OCI-LY7 (cell line): ENCODE measurements at regions not wholly inside any gene's neighbourhood (a gene's known extent, or its start where the extent isn't known, plus 50 kb on each side); places are given as distances from the start of the nearest gene placed in this dataset.

Experiments used
- BruUV-seq: library from RNA; stranded (reverse); fragments of 400-500 nt; replicated peaks from 2 replicates; lab custom pipeline; 2021; lab: Mats Ljungman, UMichigan
- CTCF ChIA-PET: fragments of 300-600 bp; sonication (Branson Sonifier 250); formaldehyde crosslinking; loops from one replicate; lab custom pipeline; 2022; ENCODE audit warnings: antibody characterized with exemption; ENCODE audit not compliant: unreplicated experiment; lab: Charles Lee
- POLR2A ChIA-PET: fragments of 300-600 bp; sonication (Branson Sonifier 250); formaldehyde crosslinking; loops from one replicate; lab custom pipeline; 2022; ENCODE audit warnings: antibody characterized with exemption; lab: Charles Lee
- DNase-seq: peaks from one replicate; pipeline ENCODE4 v3.0.0-alpha.2; 2015; ENCODE audit warnings: low spot score
- H2AFZ ChIP-seq: fragments of 200-600 bp; sonication (generic), shearing (Covaris generic); 2 replicates; pipeline ENCODE4 v1.6.1; 2014; ENCODE audit warnings: mild to moderate bottlenecking, antibody characterized with exemption, low read length, moderate library complexity
- H3K27ac ChIP-seq: fragments of 200-600 bp; sonication (generic); 2 replicates; pipeline ENCODE4 v1.5.1; 2014; ENCODE audit warnings: mixed run types, low read depth, mild to moderate bottlenecking, moderate library complexity, low read length, inconsistent platforms; ENCODE audit not compliant: poor library complexity, severe bottlenecking
- H3K36me3 ChIP-seq: fragments of 200-600 bp; sonication (generic); 2 replicates; pipeline ENCODE4 v1.6.1; 2014; ENCODE audit warnings: mild to moderate bottlenecking, antibody characterized with exemption, low read length, moderate library complexity, mixed read lengths; ENCODE audit not compliant: insufficient read depth
- H3K4me1 ChIP-seq: fragments of 200-600 bp; sonication (generic); 2 replicates; pipeline ENCODE4 v1.5.1; 2014; ENCODE audit warnings: mild to moderate bottlenecking, low read length; ENCODE audit not compliant: insufficient read depth, poor library complexity, severe bottlenecking
- H3K4me2 ChIP-seq: fragments of 200-600 bp; sonication (generic); 2 replicates; pipeline ENCODE4 v1.6.1; 2014; ENCODE audit warnings: mild to moderate bottlenecking, low read length
- H3K4me3 ChIP-seq: fragments of 200-600 bp; sonication (generic); 2 replicates; pipeline ENCODE4 v1.5.1; 2014; ENCODE audit warnings: mild to moderate bottlenecking, low read depth, low read length; ENCODE audit not compliant: poor library complexity, severe bottlenecking
- H3K79me2 ChIP-seq: fragments of 200-600 bp; sonication (generic); 2 replicates; pipeline ENCODE4 v1.6.1; 2016; ENCODE audit warnings: low read depth, mild to moderate bottlenecking, low read length, moderate library complexity, mixed read lengths; ENCODE audit not compliant: insufficient read depth
- H3K9me2 ChIP-seq: fragments of 200-600 bp; sonication (generic); 2 replicates; pipeline ENCODE4 v1.6.1; 2016; ENCODE audit warnings: mild to moderate bottlenecking, low read length, mixed read lengths; ENCODE audit not compliant: insufficient read depth
- H3K9me3 ChIP-seq: fragments of 200-600 bp; sonication (generic); 2 replicates; pipeline ENCODE4 v1.6.1; 2014; ENCODE audit warnings: mild to moderate bottlenecking, mixed run types, low read length, mixed read lengths
- H4K20me1 ChIP-seq: fragments of 200-600 bp; sonication (generic); 2 replicates; pipeline ENCODE4 v1.6.1; 2014; ENCODE audit warnings: mild to moderate bottlenecking, antibody characterized with exemption, low read length, moderate library complexity, mixed read lengths; ENCODE audit not compliant: insufficient read depth
- EZH2phosphoT487 ChIP-seq: fragments of 200-600 bp; sonication (generic); IDR thresholded peaks from 2 replicates; pipeline ENCODE4 v1.6.1; 2018; ENCODE audit warnings: low read depth, borderline replicate concordance, mild to moderate bottlenecking, mixed run types, antibody characterized with exemption, low read length, moderate library complexity, mixed read lengths
- intact Hi-C: fragments of 100-400 bp; cut with micrococcal nuclease; formaldehyde crosslinking; loops from one replicate; pipeline ENCODE4 v1.10.0; 2022; ENCODE audit not compliant: unreplicated experiment
- TF ChIP-seq, protein P1 (sequence below): fragments of 200-600 bp; sonication (generic); conservative IDR thresholded peaks from 2 replicates; pipeline ENCODE4 v1.5.1; 2014; ENCODE audit warnings: mild to moderate bottlenecking, antibody characterized with exemption, low read length, moderate library complexity, mixed read lengths

DNA sequence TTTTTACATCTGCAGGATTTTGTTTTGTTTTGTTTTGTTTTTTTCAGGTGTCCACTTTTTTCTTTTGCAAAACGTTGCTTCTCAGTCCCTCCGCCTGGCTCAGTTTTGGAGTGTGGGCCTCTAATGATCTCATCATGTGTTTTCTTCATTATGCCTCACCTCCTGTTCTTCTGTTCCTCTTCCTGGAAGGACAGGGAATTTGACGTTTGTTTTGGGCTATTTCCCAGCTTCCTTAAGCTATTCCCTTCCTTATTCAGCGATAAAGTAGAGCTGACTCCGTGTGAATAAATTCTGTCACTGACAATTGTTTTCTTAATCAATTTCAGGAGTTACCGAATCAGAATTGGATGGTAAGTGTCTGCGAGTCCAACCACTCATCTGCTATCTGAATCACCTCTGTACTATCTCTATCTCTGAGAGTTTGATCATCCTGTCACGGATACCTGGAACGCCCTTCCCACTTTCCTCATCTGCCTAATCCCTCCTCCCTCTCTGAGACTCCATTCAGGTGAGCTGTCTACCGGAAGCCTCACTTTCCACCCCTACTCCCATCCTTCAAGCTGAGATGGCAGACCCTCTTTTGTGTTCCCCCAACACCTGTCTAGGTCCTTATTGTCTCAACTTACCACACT, 218.4 kb downstream of the GATA3 start:
- no peaks in the 10 kb centered on the region for H3K79me2 ChIP-seq
- no peak overlapping the region for H2AFZ ChIP-seq
- H3K4me3 ChIP-seq, result no peak overlapping the region
- no peak for DNase-seq
- POLR2A ChIA-PET, result no interaction called here
- no peaks in the 10 kb centered on the region for H3K36me3 ChIP-seq
- H3K27ac ChIP-seq, result no peak overlapping the region
- H3K9me2 ChIP-seq, result no peaks in the 10 kb centered on the region
- BruUV-seq, result no TSS peak
- no peaks in the 10 kb centered on the region for H3K9me3 ChIP-seq
- H3K4me1 ChIP-seq, result no peaks in the 10 kb centered on the region
- CTCF ChIA-PET, result no interaction called here
- no peak overlapping the region for H3K4me2 ChIP-seq
- no peak for TF ChIP-seq EZH2phosphoT487
- TF ChIP-seq, protein P1, sequence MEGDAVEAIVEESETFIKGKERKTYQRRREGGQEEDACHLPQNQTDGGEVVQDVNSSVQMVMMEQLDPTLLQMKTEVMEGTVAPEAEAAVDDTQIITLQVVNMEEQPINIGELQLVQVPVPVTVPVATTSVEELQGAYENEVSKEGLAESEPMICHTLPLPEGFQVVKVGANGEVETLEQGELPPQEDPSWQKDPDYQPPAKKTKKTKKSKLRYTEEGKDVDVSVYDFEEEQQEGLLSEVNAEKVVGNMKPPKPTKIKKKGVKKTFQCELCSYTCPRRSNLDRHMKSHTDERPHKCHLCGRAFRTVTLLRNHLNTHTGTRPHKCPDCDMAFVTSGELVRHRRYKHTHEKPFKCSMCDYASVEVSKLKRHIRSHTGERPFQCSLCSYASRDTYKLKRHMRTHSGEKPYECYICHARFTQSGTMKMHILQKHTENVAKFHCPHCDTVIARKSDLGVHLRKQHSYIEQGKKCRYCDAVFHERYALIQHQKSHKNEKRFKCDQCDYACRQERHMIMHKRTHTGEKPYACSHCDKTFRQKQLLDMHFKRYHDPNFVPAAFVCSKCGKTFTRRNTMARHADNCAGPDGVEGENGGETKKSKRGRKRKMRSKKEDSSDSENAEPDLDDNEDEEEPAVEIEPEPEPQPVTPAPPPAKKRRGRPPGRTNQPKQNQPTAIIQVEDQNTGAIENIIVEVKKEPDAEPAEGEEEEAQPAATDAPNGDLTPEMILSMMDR, result no peak
- intact Hi-C loops, result no loop called here
- no peaks in the 10 kb centered on the region for H4K20me1 ChIP-seq

- Histone ChIP-seq H4K20me1 (no peaks in the 10 kb centered on the region), H3K9me2 (no peaks in the 10 kb centered on the region), H3K36me3 (no peaks in the 10 kb centered on the region), H3K9me3 (no peaks in the 10 kb centered on the region), H3K4me2 (no peak overlapping the region), H3K27ac (no peak overlapping the region), H3K79me2 (no peaks in the 10 kb centered on the region), H3K4me1 (no peaks in the 10 kb centered on the region), H2AFZ (no peak overlapping the region), H3K4me3 (no peak overlapping the region)
- CTCF ChIA-PET, result no interaction called here
- BruUV-seq, result no TSS peak
- intact Hi-C loops, result no loop called here
- TF ChIP-seq, protein P1, result no peak
- TF ChIP-seq EZH2phosphoT487, result no peak
- no peak for DNase-seq
- POLR2A ChIA-PET, result no interaction called here
Measured at GRCh38 chr10:8273749-8274148, 219.3 kb downstream of the GATA3 start.

DNA sequence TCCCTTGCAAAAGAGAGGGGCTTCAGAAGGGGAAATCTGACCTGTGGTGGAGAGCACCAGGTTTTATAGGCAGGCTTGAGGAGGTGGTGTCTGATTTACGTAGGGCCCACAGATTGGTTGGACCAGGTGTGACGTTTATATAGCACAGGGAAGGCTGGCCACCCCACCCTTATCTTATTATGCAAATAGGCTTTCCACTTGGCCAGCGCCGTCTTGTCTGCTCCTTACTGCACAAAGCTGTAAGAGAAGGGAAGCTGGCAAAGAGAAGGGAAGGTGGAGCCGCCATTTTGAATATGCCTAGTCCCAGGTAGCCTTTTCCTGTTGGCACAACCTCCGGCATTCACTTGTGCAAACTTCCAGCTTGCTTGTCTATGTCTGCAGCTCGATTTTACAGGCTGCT, 221.4 kb downstream of the GATA3 start:
- intact Hi-C loops, result no loop called here
- BruUV-seq, result no TSS peak
- Histone ChIP-seq H3K4me2 (no peak overlapping the region), H3K4me3 (no peak overlapping the region), H3K4me1 (no peaks in the 10 kb centered on the region), H3K9me2 (no peaks in the 10 kb centered on the region), H3K27ac (no peak overlapping the region), H3K9me3 (no peaks in the 10 kb centered on the region), H3K36me3 (no peaks in the 10 kb centered on the region), H3K79me2 (no peaks in the 10 kb centered on the region), H4K20me1 (no peaks in the 10 kb centered on the region), H2AFZ (no peak overlapping the region)
- ChIA-PET POLR2A (no interaction called here), CTCF (no interaction called here)
- TF ChIP-seq, protein P1, result no peak
- TF ChIP-seq EZH2phosphoT487, result no peak
- no peak for DNase-seq
